Neuronal stem cell (in vitro differentiated cells): ENCODE measurements at regions not wholly inside any gene's neighbourhood (a gene's known extent, or its start where the extent isn't known, plus 50 kb on each side); places are given as distances from the start of the nearest gene placed in this dataset.

Experiments
- DNase-seq: peaks from one replicate; pipeline ENCODE4 v3.0.0-alpha.2; 2013; ENCODE audit warnings: low spot score
- H2AFZ ChIP-seq: one replicate; pipeline ENCODE4 v1.6.1; 2013; ENCODE audit warnings: mild to moderate bottlenecking, low read length, inconsistent platforms
- H2AK5ac ChIP-seq: 2 replicates; pipeline ENCODE4 v1.6.1; 2013; ENCODE audit warnings: low read depth, mild to moderate bottlenecking, inconsistent platforms, low read length, moderate library complexity, mixed read lengths
- H2BK120ac ChIP-seq: 2 replicates; pipeline ENCODE4 v1.6.1; 2013; ENCODE audit warnings: low read depth, mild to moderate bottlenecking, inconsistent platforms, low read length, moderate library complexity, mixed read lengths
- H2BK12ac ChIP-seq: one replicate; pipeline ENCODE4 v1.6.1; 2013; ENCODE audit warnings: low read length, inconsistent platforms
- H2BK15ac ChIP-seq: 2 replicates; pipeline ENCODE4 v1.6.1; 2013; ENCODE audit warnings: mild to moderate bottlenecking, low read length, inconsistent platforms, mixed read lengths
- H2BK5ac ChIP-seq: one replicate; pipeline ENCODE4 v1.6.1; 2013; ENCODE audit warnings: inconsistent platforms, mild to moderate bottlenecking, low read length, moderate library complexity
- H3K14ac ChIP-seq: one replicate; pipeline ENCODE4 v1.6.1; 2013; ENCODE audit warnings: low read length, inconsistent platforms
- H3K18ac ChIP-seq: 2 replicates; pipeline ENCODE4 v1.6.1; 2013; ENCODE audit warnings: low read length, inconsistent platforms
- H3K23ac ChIP-seq: 2 replicates; pipeline ENCODE4 v1.6.1; 2013; ENCODE audit warnings: low read depth, mild to moderate bottlenecking, mixed read lengths, low read length, inconsistent platforms; ENCODE audit not compliant: poor library complexity
- H3K27ac ChIP-seq: replicated peaks from 3 replicates; pipeline ENCODE4 v1.5.1; 2013; ENCODE audit warnings: low read length, inconsistent platforms
- H3K27me3 ChIP-seq, 3 experiments: 2 replicates each; pipeline ENCODE4 v1.6.1; 2013; ENCODE audit warnings: low read length in 3 of 3, mild to moderate bottlenecking in 2 of 3, inconsistent platforms in 1 of 3, low read depth in 1 of 3, mixed read lengths in 1 of 3, moderate library complexity in 1 of 3; ENCODE audit not compliant: control insufficient read depth in 3 of 3, insufficient read depth in 3 of 3
- H3K36me3 ChIP-seq, 2 donors: replicated peaks in 1 of 2; 2 replicates each; pipeline ENCODE4 v1.6.1; 2013; ENCODE audit warnings: low read length in 2 of 2; ENCODE audit not compliant: control insufficient read depth in 2 of 2, insufficient read depth in 2 of 2
- H3K4ac ChIP-seq: 2 replicates; pipeline ENCODE4 v1.6.1; 2013; ENCODE audit warnings: inconsistent platforms, mild to moderate bottlenecking, low read length, moderate library complexity
- H3K4me1 ChIP-seq, 2 donors: 1 replicate in 1 of 2; 2 replicates in 1 of 2; pipeline ENCODE4 v1.6.1; 2013; ENCODE audit warnings: low read length in 2 of 2, low read depth in 1 of 2; ENCODE audit not compliant: control insufficient read depth in 2 of 2, insufficient read depth in 1 of 2
- H3K4me2 ChIP-seq: one replicate; pipeline ENCODE4 v1.6.1; 2013; ENCODE audit warnings: mild to moderate bottlenecking, low read length, inconsistent platforms; ENCODE audit not compliant: insufficient read depth, poor library complexity, severe bottlenecking
- H3K4me3 ChIP-seq, 2 donors: 2 replicates each; pipeline ENCODE4 v1.5.1; 2013; ENCODE audit warnings: low read length in 2 of 2, mild to moderate bottlenecking in 2 of 2, inconsistent platforms in 1 of 2, moderate library complexity in 1 of 2
- H3K79me1 ChIP-seq: one replicate; pipeline ENCODE4 v1.6.1; 2013; ENCODE audit warnings: low read depth, mild to moderate bottlenecking, inconsistent platforms, low read length, moderate library complexity
- H3K9ac ChIP-seq: one replicate; pipeline ENCODE4 v1.6.1; 2013; ENCODE audit warnings: mild to moderate bottlenecking, low read depth, low read length, inconsistent platforms; ENCODE audit not compliant: poor library complexity
- H3K9me3 ChIP-seq, 2 donors: replicated peaks in 1 of 2; 2 replicates each; pipeline versions ENCODE3 to v1.6.1; 2013; ENCODE audit warnings: low read length in 2 of 2, mild to moderate bottlenecking in 2 of 2, inconsistent platforms in 1 of 2, low read depth in 1 of 2, mixed read lengths in 1 of 2, moderate library complexity in 1 of 2; ENCODE audit not compliant: control insufficient read depth in 2 of 2, insufficient read depth in 1 of 2
- H4K8ac ChIP-seq: one replicate; pipeline ENCODE4 v1.6.1; 2013; ENCODE audit warnings: low read depth, mild to moderate bottlenecking, inconsistent platforms, low read length, moderate library complexity
- H4K91ac ChIP-seq: one replicate; pipeline ENCODE4 v1.6.1; 2013; ENCODE audit warnings: low read length, low read depth, mild to moderate bottlenecking, inconsistent platforms; ENCODE audit not compliant: poor library complexity
- WGBS, 2 donors: extraction: QIAGEN DNeasy Blood & Tissue Kit; methylation state at CpG; one replicate each; pipeline ENCODE4 v1.1.7; 2013; ENCODE audit warnings: missing lambda C conversion rate in 2 of 2, mixed read lengths in 1 of 2; ENCODE audit not compliant: insufficient read length in 2 of 2, insufficient replicate concordance in 1 of 2; ENCODE audit errors: extremely low coverage in 2 of 2; 5-methylcytosine and 5-hydroxymethylcytosine counted together

DNA sequence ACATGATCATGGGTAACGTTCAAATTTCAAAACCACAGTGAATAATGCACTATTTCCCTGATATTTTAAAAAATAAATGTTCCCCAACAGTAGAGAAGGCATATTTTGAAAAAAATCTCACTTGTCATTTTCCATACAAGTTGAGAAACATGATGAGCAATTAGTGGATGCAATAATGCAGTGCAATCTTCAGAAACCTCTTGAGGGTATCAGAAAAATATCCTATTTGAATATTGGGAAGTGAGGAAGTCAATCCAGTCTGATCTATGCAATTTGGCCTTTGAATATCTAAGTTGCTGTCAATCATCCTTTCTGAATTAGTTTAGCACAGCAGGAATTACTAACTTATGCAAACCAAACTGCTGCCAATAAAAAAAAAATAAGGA is 776.8 kb downstream of the PCDH18 start:
- H3K36me3 ChIP-seq, result no peaks in the 10 kb centered on the region
- H2BK5ac ChIP-seq, result no peak overlapping the region
- H3K4me1 ChIP-seq, result peaks cover 0 to 5% of the 10 kb centered on the region in 2 donors
- no peak overlapping the region for H3K23ac ChIP-seq
- no peak overlapping the region for H4K91ac ChIP-seq
- no peak overlapping the region for H3K4ac ChIP-seq
- H3K4me3 ChIP-seq, result no peak overlapping the region
- no peak overlapping the region for H3K18ac ChIP-seq
- H3K9ac ChIP-seq, result no peak overlapping the region
- H3K27ac ChIP-seq, result no peak overlapping the region
- DNase-seq, result no peak
- H3K9me3 ChIP-seq, result no peaks in the 10 kb centered on the region
- H3K79me1 ChIP-seq, result no peaks in the 10 kb centered on the region
- H3K4me2 ChIP-seq, result no peak overlapping the region
- H2BK12ac ChIP-seq, result no peak overlapping the region
- no peak overlapping the region for H2BK120ac ChIP-seq
- H2AK5ac ChIP-seq, result no peak overlapping the region
- no peaks in the 10 kb centered on the region for H3K27me3 ChIP-seq
- no peak overlapping the region for H3K14ac ChIP-seq
- H2BK15ac ChIP-seq, result no peak overlapping the region
- no peak overlapping the region for H4K8ac ChIP-seq
- H2AFZ ChIP-seq, result no peak overlapping the region
- WGBS, 2 donors, result no CpG with 5 or more reads among the region's 1 CpG

DNA sequence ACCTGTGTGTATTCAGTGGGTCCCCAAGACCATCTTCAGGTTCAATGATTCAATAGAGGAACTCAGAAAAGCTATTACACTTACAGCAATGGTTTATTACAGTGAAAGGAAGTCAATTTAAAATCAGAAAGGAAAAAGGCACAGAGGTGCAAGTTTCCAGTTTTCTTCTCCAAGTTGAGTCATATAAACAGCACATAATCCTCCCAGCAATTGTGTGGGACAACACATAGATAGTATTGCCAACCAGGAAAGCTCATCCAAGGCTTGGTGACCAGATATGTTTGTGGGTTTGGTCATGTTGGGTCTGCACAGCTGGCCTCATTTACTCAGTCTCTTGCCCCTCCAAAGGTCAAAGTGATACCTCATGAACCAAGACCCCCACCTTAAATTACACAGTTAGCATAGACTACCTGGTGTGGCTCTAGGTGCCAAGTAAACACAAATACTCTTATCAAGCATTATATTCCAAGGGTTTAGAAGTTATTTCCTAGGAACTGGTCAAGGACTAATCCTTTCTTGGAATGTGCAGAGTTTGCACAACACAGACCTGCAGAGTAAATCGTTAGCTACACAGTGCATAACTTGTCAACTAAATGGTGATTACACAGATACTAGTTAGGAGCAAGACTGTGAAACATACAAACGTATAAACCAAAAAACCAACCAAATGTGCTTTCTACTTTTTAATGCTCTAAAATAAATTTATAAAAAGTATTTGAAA is 777.3 kb downstream of the PCDH18 start:
- no peaks in the 10 kb centered on the region for H3K36me3 ChIP-seq
- no peak overlapping the region for H3K4me2 ChIP-seq
- H3K79me1 ChIP-seq, result no peaks in the 10 kb centered on the region
- H4K91ac ChIP-seq, result no peak overlapping the region
- no peak overlapping the region for H3K27ac ChIP-seq
- H4K8ac ChIP-seq, result no peak overlapping the region
- H3K23ac ChIP-seq, result no peak overlapping the region
- H3K27me3 ChIP-seq, result no peaks in the 10 kb centered on the region
- no peak overlapping the region for H2AFZ ChIP-seq
- H3K9me3 ChIP-seq, result peaks cover 0 to 2% of the 10 kb centered on the region in 2 donors
- no peak overlapping the region for H2BK120ac ChIP-seq
- H3K18ac ChIP-seq, result no peak overlapping the region
- no peak overlapping the region for H3K14ac ChIP-seq
- H2BK5ac ChIP-seq, result no peak overlapping the region
- no peak overlapping the region for H3K4ac ChIP-seq
- DNase-seq, result no peak
- no peak overlapping the region for H2BK15ac ChIP-seq
- no peak overlapping the region for H2BK12ac ChIP-seq
- no peak overlapping the region for H3K9ac ChIP-seq
- no CpG with 5 or more reads among the region's 2 CpGs for WGBS, 2 donors
- H3K4me1 ChIP-seq, result peaks cover 0 to 5% of the 10 kb centered on the region in 2 donors
- H3K4me3 ChIP-seq, result no peak overlapping the region
- H2AK5ac ChIP-seq, result no peak overlapping the region

DNA sequence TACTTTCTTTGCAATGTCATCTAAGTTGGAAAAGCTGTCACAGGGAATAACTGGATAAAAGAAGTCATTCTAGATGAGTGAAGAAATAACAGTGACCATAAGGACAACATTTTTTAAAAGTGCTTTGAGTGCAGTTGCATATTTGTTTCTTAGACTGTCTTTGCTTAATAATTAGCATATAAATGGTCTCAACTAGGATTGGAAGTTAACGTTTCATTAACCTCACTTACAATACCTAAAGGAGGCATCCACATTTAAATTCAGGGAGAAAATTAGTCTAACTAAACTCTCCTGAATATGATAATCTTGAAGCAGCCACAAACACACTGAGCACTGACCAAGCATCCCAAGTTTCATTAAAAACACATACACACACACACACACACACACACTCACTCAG is 780.7 kb downstream of the PCDH18 start:
- Histone ChIP-seq H2AK5ac (no peak overlapping the region), H3K36me3 (no peaks in the 10 kb centered on the region), H3K9ac (no peak overlapping the region), H3K27ac (no peak overlapping the region), H3K4me2 (no peak overlapping the region), H3K4me3 (no peak overlapping the region), H2BK12ac (no peak overlapping the region), H4K91ac (no peak overlapping the region), H3K27me3 (no peaks in the 10 kb centered on the region), H2BK15ac (no peak overlapping the region), H3K9me3 (peaks cover 0 to 6% of the 10 kb centered on the region in 2 donors), H2AFZ (peak overlapping the region; percentile 25), H3K23ac (no peak overlapping the region), H3K4me1 (peaks cover 0 to 3% of the 10 kb centered on the region in 2 donors), H3K4ac (no peak overlapping the region), H3K79me1 (no peaks in the 10 kb centered on the region), H3K14ac (no peak overlapping the region), H4K8ac (no peak overlapping the region), H2BK120ac (no peak overlapping the region), H3K18ac (no peak overlapping the region), H2BK5ac (no peak overlapping the region)
- no CpG with 5 or more reads among the region's 1 CpG for WGBS, 2 donors
- no peak for DNase-seq

DNA sequence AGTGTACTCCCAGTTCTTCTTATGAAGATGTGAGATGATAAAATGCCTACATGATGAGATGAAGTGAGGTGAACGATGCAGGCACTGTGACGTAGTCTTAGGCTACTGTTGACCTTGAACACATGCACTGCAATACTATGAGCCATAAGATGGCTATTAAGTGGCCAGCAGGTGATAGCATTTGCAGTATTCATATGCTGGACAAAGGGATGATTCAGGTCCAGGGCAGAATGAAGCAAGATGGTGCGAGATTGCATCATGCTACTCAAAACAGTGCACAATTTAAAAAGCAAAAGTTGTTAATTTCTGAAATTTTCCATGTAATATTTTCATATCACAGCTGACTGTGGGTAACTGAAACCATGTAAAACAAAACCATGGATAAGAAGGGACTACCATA is 781.4 kb downstream of the PCDH18 start:
- H4K8ac ChIP-seq, result no peak overlapping the region
- H2BK120ac ChIP-seq, result no peak overlapping the region
- WGBS, 2 donors, result no CpG with 5 or more reads among the region's 3 CpGs

More for the DNA sequence above, 781.4 kb downstream of the PCDH18 start:
- H2BK15ac ChIP-seq, result no peak overlapping the region
- H3K79me1 ChIP-seq, result no peaks in the 10 kb centered on the region
- H3K9ac ChIP-seq, result no peak overlapping the region
- no peaks in the 10 kb centered on the region for H3K36me3 ChIP-seq
- no peak overlapping the region for H3K23ac ChIP-seq
- no peak overlapping the region for H3K4ac ChIP-seq
- H3K4me2 ChIP-seq, result no peak overlapping the region
- no peak overlapping the region for H4K91ac ChIP-seq
- H3K4me3 ChIP-seq, result no peak overlapping the region
- H3K18ac ChIP-seq, result no peak overlapping the region
- no peak overlapping the region for H2AK5ac ChIP-seq
- peaks cover 0 to 3% of the 10 kb centered on the region in 2 donors for H3K4me1 ChIP-seq
- peaks cover 0 to 6% of the 10 kb centered on the region in 2 donors for H3K9me3 ChIP-seq
- H3K27ac ChIP-seq, result no peak overlapping the region
- H2BK5ac ChIP-seq, result no peak overlapping the region
- no peak overlapping the region for H2AFZ ChIP-seq
- no peaks in the 10 kb centered on the region for H3K27me3 ChIP-seq
- no peak overlapping the region for H2BK12ac ChIP-seq
- DNase-seq, result no peak
- H3K14ac ChIP-seq, result no peak overlapping the region
